SH-SY5Y (cell line): ENCODE measurements at regions not wholly inside any gene's neighbourhood (a gene's known extent, or its start where the extent isn't known, plus 50 kb on each side); places are given as distances from the start of the nearest gene placed in this dataset.

Source experiments
- GATA2 ChIP-seq: IDR thresholded peaks from 2 replicates; pipeline ENCODE4 v1.6.1; 2011; ENCODE audit warnings: mild to moderate bottlenecking, low read depth, low read length
- GATA3 ChIP-seq: IDR thresholded peaks from 2 replicates; pipeline ENCODE4 v1.6.1; 2011; ENCODE audit warnings: low read depth, mild to moderate bottlenecking, low read length, moderate library complexity

GRCh38 chrX:107576392-107576791 lies 51.9 kb upstream of the PRPS1 start:
- TF ChIP-seq GATA3 = no peak
- no peak for TF ChIP-seq GATA2
